ENCODE measurements at regions not wholly inside any gene's neighbourhood (a gene's known extent, or its start where the extent isn't known, plus 50 kb on each side); places are given as distances from the start of the nearest gene placed in this dataset.

DNA sequence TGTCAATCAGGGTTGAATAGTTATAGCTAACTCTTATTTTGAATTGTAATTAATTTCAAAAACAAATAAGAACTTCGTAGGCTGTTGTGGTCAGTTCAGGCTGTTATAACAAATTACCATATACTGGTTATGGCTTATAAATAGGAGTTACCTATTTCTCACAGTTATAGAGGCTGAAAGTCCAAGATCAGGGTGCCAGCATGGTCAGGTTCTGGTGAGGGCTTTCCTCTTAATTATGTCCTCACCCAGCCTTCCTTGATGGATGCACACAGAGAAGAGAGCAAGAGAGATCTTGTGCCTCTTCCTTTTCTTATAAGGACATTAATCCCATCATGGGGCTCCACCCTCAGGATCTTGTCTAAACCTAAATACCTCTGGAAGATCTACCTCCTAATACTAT, 265.9 kb upstream of the SUCLG2 start:
- H3K9me3 ChIP-seq (ENCODE audit: low read depth, low read length) = no peaks in the 10 kb centered on the region
- H3K4me3 ChIP-seq (ENCODE audit: low read length) = no peak overlapping the region
- H3K4me1 ChIP-seq (ENCODE audit: insufficient read depth, low read length) = no peaks in the 10 kb centered on the region
- H3K27me3 ChIP-seq (ENCODE audit: insufficient read depth, low read length) = no peaks in the 10 kb centered on the region

DNA sequence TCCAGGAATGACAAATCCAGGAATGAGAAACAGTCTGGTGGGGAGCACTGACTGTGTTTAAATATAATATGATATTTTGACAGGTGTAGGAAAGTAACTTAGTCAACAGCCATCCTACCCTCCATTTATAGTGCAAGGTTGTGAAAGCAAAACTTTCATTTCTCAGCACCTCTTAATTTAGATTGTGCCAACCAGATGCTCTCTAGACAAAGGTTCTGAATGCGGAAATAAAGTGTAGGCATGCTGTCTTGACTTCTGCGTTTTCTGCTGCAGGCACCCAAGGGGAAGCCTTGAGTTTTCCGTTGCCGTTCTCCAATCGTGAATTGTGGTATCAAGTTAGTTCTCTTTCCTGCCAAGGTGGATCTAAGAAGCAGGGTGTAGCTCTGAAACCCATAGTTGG, 261.9 kb upstream of the SUCLG2 start:
- Histone ChIP-seq H3K9me3 (ENCODE audit: low read depth, low read length) (no peaks in the 10 kb centered on the region), H3K4me1 (ENCODE audit: insufficient read depth, low read length) (no peaks in the 10 kb centered on the region), H3K4me3 (ENCODE audit: low read length) (no peak overlapping the region), H3K27me3 (ENCODE audit: insufficient read depth, low read length) (no peaks in the 10 kb centered on the region)

DNA sequence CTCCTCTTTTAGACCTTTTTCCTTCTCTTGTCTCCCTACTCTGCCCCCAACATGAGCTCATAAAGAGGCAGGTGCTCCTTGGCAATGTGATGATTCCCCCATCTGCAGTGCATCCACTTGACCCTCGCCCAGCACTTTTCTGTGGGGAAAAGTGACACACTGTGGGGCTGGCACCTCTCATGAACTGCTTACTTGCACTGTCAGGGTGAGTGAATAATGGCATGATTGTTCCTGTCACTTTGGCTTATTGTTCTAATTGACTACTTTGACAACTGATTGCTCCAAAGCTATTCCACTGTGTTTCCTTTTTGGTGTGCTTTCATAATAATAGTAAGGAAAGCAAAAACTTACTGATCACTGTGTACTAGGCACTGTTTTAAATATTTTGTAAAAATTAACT, 253.3 kb upstream of the SUCLG2 start:
- Histone ChIP-seq H3K4me1 (ENCODE audit: insufficient read depth, low read length) (no peaks in the 10 kb centered on the region), H3K9me3 (ENCODE audit: low read depth, low read length) (no peaks in the 10 kb centered on the region), H3K4me3 (ENCODE audit: low read length) (no peak overlapping the region), H3K27me3 (ENCODE audit: insufficient read depth, low read length) (no peaks in the 10 kb centered on the region)

DNA sequence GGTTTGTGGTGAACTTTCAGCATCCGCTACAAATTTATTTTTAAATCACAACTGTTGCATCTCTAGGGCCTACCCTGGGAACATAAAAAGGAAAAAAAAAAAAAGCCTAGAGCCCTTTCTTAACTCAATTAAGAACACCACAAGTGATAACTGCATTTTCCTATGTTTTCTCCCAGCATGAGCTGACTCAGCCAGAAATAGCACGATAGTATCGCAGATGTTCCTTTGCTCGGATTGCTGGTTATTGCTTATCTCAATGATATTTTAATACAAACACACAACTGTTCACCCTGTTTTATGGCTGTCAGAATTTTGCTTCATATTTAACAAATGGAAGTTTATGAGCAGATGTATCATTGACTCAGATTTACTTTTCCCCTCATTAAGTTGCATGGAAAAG, 251.8 kb upstream of the SUCLG2 start:
- Histone ChIP-seq H3K4me1 (ENCODE audit: insufficient read depth, low read length) (no peaks in the 10 kb centered on the region), H3K27me3 (ENCODE audit: insufficient read depth, low read length) (no peaks in the 10 kb centered on the region), H3K9me3 (ENCODE audit: low read depth, low read length) (no peaks in the 10 kb centered on the region), H3K4me3 (ENCODE audit: low read length) (no peak overlapping the region)

DNA sequence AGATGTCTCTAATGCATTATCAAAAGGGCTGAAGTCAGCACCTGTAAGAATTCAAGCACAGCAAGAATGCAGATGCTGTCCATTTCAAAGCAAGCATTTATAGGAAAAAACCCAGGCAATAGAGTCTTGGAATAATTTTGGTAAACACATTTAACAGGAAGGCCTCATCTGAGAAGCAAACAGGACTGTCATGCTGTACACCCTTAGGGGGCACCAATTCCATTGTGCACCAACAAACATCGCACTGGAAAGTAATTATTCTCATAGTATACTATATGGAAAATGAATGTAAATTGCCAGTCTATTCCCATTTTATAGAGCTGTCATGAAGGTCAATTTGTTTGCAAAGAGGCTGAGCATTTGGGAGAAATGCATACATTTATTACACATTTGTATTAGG, 247.3 kb upstream of the SUCLG2 start:
- H3K27me3 ChIP-seq (ENCODE audit: insufficient read depth, low read length) = no peaks in the 10 kb centered on the region
- no peak overlapping the region for H3K4me3 ChIP-seq (ENCODE audit: low read length)
- no peaks in the 10 kb centered on the region for H3K4me1 ChIP-seq (ENCODE audit: insufficient read depth, low read length)
- H3K9me3 ChIP-seq (ENCODE audit: low read depth, low read length) = no peaks in the 10 kb centered on the region

DNA sequence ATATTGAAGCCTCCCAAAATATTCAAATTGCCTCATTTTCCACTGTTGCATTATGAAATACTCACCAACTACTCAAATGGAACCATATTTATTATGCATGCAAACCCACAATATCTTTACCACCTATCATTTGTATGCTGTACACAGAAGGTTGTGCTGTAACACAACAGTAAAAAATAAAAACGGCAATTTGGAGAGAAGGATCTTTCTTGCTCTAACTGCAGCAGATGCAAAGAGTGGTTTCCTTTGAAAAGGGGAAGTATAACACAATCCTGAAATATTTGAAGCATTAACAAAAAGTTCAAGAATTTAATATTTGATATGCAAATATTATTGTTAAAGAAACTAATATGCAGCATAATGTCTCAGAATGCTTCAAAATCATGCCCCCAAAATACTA, 244.5 kb upstream of the SUCLG2 start:
- Histone ChIP-seq H3K4me1 (ENCODE audit: insufficient read depth, low read length) (no peaks in the 10 kb centered on the region), H3K4me3 (ENCODE audit: low read length) (no peak overlapping the region), H3K27me3 (ENCODE audit: insufficient read depth, low read length) (no peaks in the 10 kb centered on the region), H3K9me3 (ENCODE audit: low read depth, low read length) (no peaks in the 10 kb centered on the region)

DNA sequence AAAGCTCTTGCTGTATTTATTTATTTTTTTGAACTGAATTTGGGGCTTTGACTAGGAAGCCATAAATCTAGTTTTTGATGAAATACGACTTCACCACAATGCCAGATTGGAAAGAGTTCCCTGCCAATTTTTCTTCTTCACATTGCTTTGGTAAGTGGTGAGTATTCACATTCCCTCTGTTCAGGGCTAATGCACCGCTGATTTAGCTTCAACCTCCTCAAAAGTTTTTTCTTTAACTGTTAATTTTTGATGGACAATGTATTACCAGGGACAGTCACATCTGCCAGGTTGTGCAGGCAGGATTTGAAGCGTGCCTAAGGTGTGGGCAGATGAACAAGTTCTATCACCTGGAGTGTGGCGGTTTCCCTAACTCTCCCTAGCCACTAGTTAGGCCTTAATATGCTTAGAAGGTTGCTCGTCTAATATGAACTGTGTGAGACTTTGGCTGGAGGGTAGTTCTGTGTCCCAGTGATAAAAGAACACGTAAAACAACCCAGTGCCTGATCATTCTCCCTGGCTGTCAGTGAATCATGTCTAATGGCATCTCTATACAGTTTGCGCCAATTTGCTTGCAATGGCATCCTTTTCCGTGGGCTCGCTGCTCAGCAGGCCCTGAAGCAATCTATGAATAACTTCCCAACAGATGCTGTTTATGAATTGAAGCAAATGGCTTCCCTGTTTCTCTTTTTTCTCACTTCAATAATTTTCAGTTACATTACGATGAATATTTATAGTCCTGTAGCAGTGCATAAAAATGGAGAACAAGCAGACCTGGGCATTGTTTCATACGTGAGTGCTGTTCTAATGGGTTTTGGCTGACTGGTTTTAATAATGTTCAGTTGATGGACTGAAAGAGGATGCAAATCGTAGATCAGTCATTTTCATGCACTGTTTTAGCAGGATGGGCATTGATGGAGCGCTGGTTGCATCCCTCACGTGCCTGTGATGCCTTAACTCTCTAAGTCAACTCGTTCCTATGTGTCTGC, 243.2 kb upstream of the SUCLG2 start:
- no peaks in the 10 kb centered on the region for H3K27me3 ChIP-seq (ENCODE audit: insufficient read depth, low read length)
- H3K4me3 ChIP-seq (ENCODE audit: low read length) = no peak overlapping the region
- no peaks in the 10 kb centered on the region for H3K4me1 ChIP-seq (ENCODE audit: insufficient read depth, low read length)
- no peaks in the 10 kb centered on the region for H3K9me3 ChIP-seq (ENCODE audit: low read depth, low read length)

DNA sequence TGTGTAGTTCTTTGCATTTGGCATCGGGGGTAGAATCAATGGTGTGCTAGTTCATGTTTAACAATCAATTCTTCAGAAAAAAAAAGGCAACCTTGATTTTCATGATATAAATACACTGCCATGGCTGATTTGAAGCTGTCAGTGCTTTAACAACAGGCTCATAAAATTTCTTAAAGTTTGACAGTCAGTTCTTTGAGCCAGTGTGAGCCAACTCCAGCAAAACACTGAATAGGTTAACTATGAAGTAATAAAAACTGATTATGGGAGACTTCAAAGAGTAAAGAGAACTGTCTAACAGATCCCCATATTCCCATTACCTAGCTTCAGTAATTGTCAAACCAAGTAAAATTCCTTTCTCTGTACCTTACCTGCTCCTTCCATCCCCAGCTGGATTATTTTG, 241.7 kb upstream of the SUCLG2 start:
- Histone ChIP-seq H3K27me3 (ENCODE audit: insufficient read depth, low read length) (no peaks in the 10 kb centered on the region), H3K9me3 (ENCODE audit: low read depth, low read length) (no peaks in the 10 kb centered on the region), H3K4me3 (ENCODE audit: low read length) (no peak overlapping the region), H3K4me1 (ENCODE audit: insufficient read depth, low read length) (no peaks in the 10 kb centered on the region)

DNA sequence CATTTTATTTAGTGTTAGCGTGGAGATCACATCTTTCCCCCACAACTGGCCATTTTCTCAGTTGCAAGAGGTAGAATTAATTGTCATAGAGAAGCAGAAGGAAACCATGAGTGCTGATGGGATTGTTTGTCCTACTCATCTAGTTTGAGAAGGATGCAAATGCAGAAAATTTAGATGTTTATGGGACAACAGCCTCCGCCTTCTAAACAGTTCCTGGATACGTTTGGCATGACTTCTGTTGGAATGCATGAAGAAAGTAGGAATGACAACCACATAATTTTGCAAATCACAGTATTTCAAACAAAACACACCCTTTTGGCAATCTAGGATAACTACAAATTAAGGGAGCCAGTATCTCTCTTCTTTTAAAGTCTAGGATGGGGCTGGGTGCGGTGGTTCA, 240.1 kb upstream of the SUCLG2 start:
- no peaks in the 10 kb centered on the region for H3K4me1 ChIP-seq (ENCODE audit: insufficient read depth, low read length)
- H3K9me3 ChIP-seq (ENCODE audit: low read depth, low read length) = no peaks in the 10 kb centered on the region
- H3K27me3 ChIP-seq (ENCODE audit: insufficient read depth, low read length) = no peaks in the 10 kb centered on the region
- no peak overlapping the region for H3K4me3 ChIP-seq (ENCODE audit: low read length)

DNA sequence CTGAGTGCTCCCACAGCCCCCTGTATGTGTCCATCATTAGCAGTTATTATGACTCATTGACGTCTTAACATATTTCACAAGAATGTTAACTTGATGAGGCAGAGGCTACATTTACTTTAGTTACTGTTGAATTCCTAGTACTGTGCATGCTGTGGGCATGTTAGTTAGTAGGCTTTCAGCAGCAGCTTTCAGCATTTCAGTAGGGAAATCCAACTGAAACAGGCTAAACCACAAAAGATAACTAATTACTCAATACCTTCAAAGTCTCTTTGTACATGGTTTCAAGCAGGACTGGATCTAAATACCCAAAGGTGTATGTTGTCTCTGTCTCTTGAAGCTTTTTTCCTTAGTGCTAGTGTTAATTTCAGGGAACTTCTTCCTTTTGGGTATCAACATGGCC, 229.9 kb upstream of the SUCLG2 start:
- Histone ChIP-seq H3K9me3 (ENCODE audit: low read depth, low read length) (no peaks in the 10 kb centered on the region), H3K27me3 (ENCODE audit: insufficient read depth, low read length) (no peaks in the 10 kb centered on the region), H3K4me3 (ENCODE audit: low read length) (no peak overlapping the region), H3K4me1 (ENCODE audit: insufficient read depth, low read length) (no peaks in the 10 kb centered on the region)

DNA sequence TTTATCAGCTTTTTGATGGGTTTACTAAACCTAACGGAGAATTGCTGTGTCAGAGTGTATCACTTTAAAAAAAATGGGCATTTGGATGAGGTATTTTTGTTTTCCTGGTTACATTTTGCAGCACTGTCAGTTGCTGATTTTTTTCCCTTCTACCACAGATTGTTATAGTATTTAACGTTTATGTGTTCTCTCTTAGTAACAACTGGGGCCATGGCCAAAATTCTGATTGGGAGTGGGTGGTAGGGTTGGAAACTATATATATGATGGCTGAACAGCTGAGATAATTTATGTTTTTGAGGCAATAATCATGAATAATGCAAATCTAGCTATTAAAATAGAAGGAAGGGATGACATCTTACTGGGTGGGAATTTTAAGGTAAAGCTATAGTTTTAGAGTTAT, 229.4 kb upstream of the SUCLG2 start:
- no peaks in the 10 kb centered on the region for H3K9me3 ChIP-seq (ENCODE audit: low read depth, low read length)
- no peaks in the 10 kb centered on the region for H3K27me3 ChIP-seq (ENCODE audit: insufficient read depth, low read length)
- H3K4me1 ChIP-seq (ENCODE audit: insufficient read depth, low read length) = no peaks in the 10 kb centered on the region
- H3K4me3 ChIP-seq (ENCODE audit: low read length) = no peak overlapping the region

DNA sequence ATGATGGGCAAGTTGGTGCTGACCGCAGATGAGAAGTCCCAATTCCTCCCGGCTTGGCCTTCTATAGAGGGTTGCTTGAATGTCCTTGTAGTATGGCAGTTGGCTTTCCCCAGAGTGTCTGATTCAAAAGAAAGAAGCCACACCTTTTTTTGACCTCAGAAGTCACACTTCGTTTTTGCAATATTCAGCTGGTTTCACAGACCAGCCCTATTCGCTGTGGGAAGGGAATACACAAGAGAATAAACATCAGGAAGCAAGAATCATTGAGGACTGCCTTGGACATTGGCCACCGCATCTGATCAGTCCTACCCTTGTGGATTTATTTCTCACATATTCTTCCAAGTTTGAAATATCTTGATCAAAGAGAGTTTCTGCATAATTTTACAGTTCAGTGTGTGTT, 228.6 kb upstream of the SUCLG2 start:
- Histone ChIP-seq H3K27me3 (ENCODE audit: insufficient read depth, low read length) (no peaks in the 10 kb centered on the region), H3K4me3 (ENCODE audit: low read length) (no peak overlapping the region), H3K4me1 (ENCODE audit: insufficient read depth, low read length) (no peaks in the 10 kb centered on the region), H3K9me3 (ENCODE audit: low read depth, low read length) (no peaks in the 10 kb centered on the region)

DNA sequence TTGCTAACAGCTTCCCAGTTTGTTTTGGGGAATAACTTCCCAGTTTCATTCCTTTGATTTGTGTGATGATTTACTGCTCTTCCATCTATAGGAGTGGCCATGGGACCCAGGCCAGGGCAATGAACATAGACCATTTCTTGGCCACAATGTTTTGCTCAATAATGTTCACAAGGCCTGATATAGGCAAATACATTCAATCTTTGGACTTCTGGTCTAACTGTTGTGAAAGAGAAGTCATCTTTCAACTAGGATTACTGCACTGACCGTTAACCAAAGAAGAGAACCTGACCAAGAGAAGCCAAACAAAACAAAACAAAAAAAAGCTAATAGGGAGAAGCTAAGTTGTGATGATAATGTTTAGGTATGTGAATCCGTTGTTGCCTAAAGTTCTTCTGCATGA, 221.8 kb upstream of the SUCLG2 start:
- H3K4me3 ChIP-seq (ENCODE audit: low read length) = no peak overlapping the region

DNA sequence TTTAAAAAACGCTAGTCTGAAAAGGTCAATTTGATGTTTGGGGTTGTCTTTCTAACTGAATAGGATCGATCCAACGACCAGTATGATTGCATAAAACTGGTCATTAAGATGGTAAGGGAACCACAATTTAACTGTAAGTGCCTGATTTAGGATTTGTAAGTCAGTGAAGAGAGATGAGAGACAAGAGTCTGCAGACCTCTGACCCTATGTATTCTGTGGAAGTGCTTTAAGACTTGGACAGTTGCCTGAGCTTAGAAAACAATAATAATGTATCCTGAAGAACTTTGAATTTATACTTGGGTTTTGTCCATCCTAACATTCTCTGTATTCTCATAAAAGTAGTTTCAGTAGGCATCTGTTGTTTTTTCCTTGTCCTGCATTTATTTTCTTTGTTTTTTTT, 221.4 kb upstream of the SUCLG2 start:
- Histone ChIP-seq H3K9me3 (ENCODE audit: low read depth, low read length) (no peaks in the 10 kb centered on the region), H3K4me3 (ENCODE audit: low read length) (no peak overlapping the region), H3K27me3 (ENCODE audit: insufficient read depth, low read length) (no peaks in the 10 kb centered on the region), H3K4me1 (ENCODE audit: insufficient read depth, low read length) (no peaks in the 10 kb centered on the region)

More for the DNA sequence above, 221.8 kb upstream of the SUCLG2 start:
- H3K9me3 ChIP-seq (ENCODE audit: low read depth, low read length) = no peaks in the 10 kb centered on the region
- no peaks in the 10 kb centered on the region for H3K27me3 ChIP-seq (ENCODE audit: insufficient read depth, low read length)
- no peaks in the 10 kb centered on the region for H3K4me1 ChIP-seq (ENCODE audit: insufficient read depth, low read length)

DNA sequence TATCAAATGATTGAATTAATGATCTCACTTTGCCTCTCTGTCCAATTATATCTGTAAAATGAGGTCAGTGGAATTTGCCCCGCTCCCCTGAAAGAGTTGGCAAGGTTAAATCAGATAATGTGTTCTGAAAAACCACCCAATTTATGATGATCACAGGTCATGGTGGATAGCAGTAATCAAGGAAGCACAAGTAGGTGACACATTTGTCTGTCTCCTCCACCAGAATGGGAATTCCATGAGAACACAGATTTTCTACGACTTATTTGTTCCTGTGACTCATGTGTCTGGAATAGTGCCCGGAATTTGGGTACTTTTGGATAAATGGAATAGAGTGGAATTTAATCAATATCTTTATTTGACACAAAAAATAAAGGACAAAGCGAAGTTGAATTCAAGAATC, 220.9 kb upstream of the SUCLG2 start:
- no peak overlapping the region for H3K4me3 ChIP-seq (ENCODE audit: low read length)
- H3K9me3 ChIP-seq (ENCODE audit: low read depth, low read length) = no peaks in the 10 kb centered on the region
- H3K27me3 ChIP-seq (ENCODE audit: insufficient read depth, low read length) = no peaks in the 10 kb centered on the region
- no peaks in the 10 kb centered on the region for H3K4me1 ChIP-seq (ENCODE audit: insufficient read depth, low read length)

DNA sequence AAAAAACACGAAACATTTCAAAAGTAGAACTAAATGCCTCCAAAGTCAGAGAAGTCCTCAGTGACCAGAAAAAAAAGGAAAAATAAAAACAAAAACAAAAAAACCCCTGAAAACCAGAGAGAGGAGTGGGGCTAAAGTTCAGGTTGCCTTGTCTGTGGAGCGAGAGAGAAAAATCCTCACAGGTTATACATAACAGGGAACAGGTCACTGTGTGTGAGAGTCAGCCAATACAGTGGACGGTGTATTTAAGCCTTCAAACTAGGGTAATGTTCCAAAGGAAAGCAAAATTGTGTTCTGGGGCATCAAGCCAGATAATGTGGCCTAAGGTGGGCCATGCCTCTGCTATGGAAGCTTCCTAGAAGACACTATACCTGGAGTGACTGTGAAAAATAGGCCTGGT, 216.1 kb upstream of the SUCLG2 start:
- no peak overlapping the region for H3K4me3 ChIP-seq (ENCODE audit: low read length)
- H3K27me3 ChIP-seq (ENCODE audit: insufficient read depth, low read length) = no peaks in the 10 kb centered on the region
- H3K9me3 ChIP-seq (ENCODE audit: low read depth, low read length) = no peaks in the 10 kb centered on the region
- H3K4me1 ChIP-seq (ENCODE audit: insufficient read depth, low read length) = no peaks in the 10 kb centered on the region
